Nephron (organoid): ENCODE measurements at regions not wholly inside any gene's neighbourhood (a gene's known extent, or its start where the extent isn't known, plus 50 kb on each side); places are given as distances from the start of the nearest gene placed in this dataset.

Experiments used
- H3K27ac Mint-ChIP-seq, 3 experiments: 2 replicates each; pipeline ENCODE4 v1.8.0; 2020; ENCODE audit warnings: mixed read lengths in 3 of 3, mild to moderate bottlenecking in 2 of 3, moderate library complexity in 1 of 3
- H3K27me3 Mint-ChIP-seq: 2 replicates; pipeline ENCODE4 v1.8.0; 2021; ENCODE audit warnings: low read depth, mild to moderate bottlenecking, moderate library complexity, mixed read lengths
- H3K36me3 Mint-ChIP-seq: 2 replicates; pipeline ENCODE4 v1.8.0; 2020; ENCODE audit warnings: low read depth, mixed read lengths
- H3K4me1 Mint-ChIP-seq: 2 replicates; pipeline ENCODE4 v1.8.0; 2020; ENCODE audit warnings: mixed read lengths
- H3K4me3 Mint-ChIP-seq, 3 experiments: 2 replicates each; pipeline ENCODE4 v1.8.0; 2020; ENCODE audit warnings: mild to moderate bottlenecking in 3 of 3, mixed read lengths in 3 of 3, moderate library complexity in 2 of 3
- H3K9me3 Mint-ChIP-seq: 2 replicates; pipeline ENCODE4 v1.8.0; 2020; ENCODE audit warnings: mixed read lengths
- CTCF ChIP-seq, 3 experiments: fragments of 200-600 bp; sonication (generic); IDR thresholded peaks; one replicate each; pipeline ENCODE4 v1.5.0; 2021; ENCODE audit warnings: antibody characterized with exemption in 3 of 3; ENCODE audit not compliant: unreplicated experiment in 3 of 3

- TF ChIP-seq CTCF (IDR thresholded peaks at IDR 0.05; ENCODE audit: unreplicated experiment in 3 of 3) = no peak
- Mint-ChIP-seq H3K36me3 (no peaks in the 10 kb centered on the region), H3K27me3 (no peaks in the 10 kb centered on the region), H3K9me3 (no peaks in the 10 kb centered on the region), H3K4me3 (no peak overlapping the region), H3K4me1 (no peaks in the 10 kb centered on the region), H3K27ac (no peak overlapping the region)
Observed at GRCh38 chr13:94921181-94921580, 208.8 kb upstream of the SOX21 start.

GRCh38 chr13:94920578-94920977, 208.2 kb upstream of the SOX21 start:
- Mint-ChIP-seq H3K4me3 (no peak overlapping the region), H3K36me3 (no peaks in the 10 kb centered on the region), H3K27ac (no peak overlapping the region), H3K9me3 (no peaks in the 10 kb centered on the region), H3K27me3 (no peaks in the 10 kb centered on the region), H3K4me1 (no peaks in the 10 kb centered on the region)
- TF ChIP-seq CTCF (IDR thresholded peaks at IDR 0.05; ENCODE audit: unreplicated experiment in 3 of 3) = no peak

- Mint-ChIP-seq H3K27me3 (no peaks in the 10 kb centered on the region), H3K27ac (no peak overlapping the region), H3K9me3 (no peaks in the 10 kb centered on the region), H3K4me1 (no peaks in the 10 kb centered on the region), H3K4me3 (no peak overlapping the region), H3K36me3 (no peaks in the 10 kb centered on the region)
- TF ChIP-seq CTCF (IDR thresholded peaks at IDR 0.05; ENCODE audit: unreplicated experiment in 3 of 3) = no peak
Observed at GRCh38 chr13:94917824-94918223, 205.5 kb upstream of the SOX21 start.

GRCh38 chr13:94914895-94915294, 202.6 kb upstream of the SOX21 start:
- no peaks in the 10 kb centered on the region for H3K4me1 Mint-ChIP-seq
- H3K4me3 Mint-ChIP-seq = no peak overlapping the region
- TF ChIP-seq CTCF (IDR thresholded peaks at IDR 0.05; ENCODE audit: unreplicated experiment in 3 of 3) = no peak
- no peaks in the 10 kb centered on the region for H3K36me3 Mint-ChIP-seq
- peaks cover 12% of the 10 kb centered on the region for H3K27me3 Mint-ChIP-seq
- H3K27ac Mint-ChIP-seq = no peak overlapping the region
- H3K9me3 Mint-ChIP-seq = peaks cover 2% of the 10 kb centered on the region

- no peak overlapping the region for H3K27ac Mint-ChIP-seq
- H3K27me3 Mint-ChIP-seq = peaks cover 16% of the 10 kb centered on the region
- no peaks in the 10 kb centered on the region for H3K4me1 Mint-ChIP-seq
- H3K36me3 Mint-ChIP-seq = no peaks in the 10 kb centered on the region
- no peaks in the 10 kb centered on the region for H3K9me3 Mint-ChIP-seq
- H3K4me3 Mint-ChIP-seq = no peak overlapping the region
- no peak for TF ChIP-seq CTCF (IDR thresholded peaks at IDR 0.05; ENCODE audit: unreplicated experiment in 3 of 3)
Observed at GRCh38 chr13:94906605-94907004, 194.3 kb upstream of the SOX21 start.

- no peaks in the 10 kb centered on the region for H3K27me3 Mint-ChIP-seq
- no peak overlapping the region for H3K4me3 Mint-ChIP-seq
- no peak for TF ChIP-seq CTCF (IDR thresholded peaks at IDR 0.05; ENCODE audit: unreplicated experiment in 3 of 3)
- no peaks in the 10 kb centered on the region for H3K4me1 Mint-ChIP-seq
- H3K36me3 Mint-ChIP-seq = no peaks in the 10 kb centered on the region
- H3K9me3 Mint-ChIP-seq = no peaks in the 10 kb centered on the region
- H3K27ac Mint-ChIP-seq = no peak overlapping the region
Observed at GRCh38 chr13:94902722-94903407, 190.5 kb upstream of the SOX21 start.
